ENCODE measurements at regions not wholly inside any gene's neighbourhood (a gene's known extent, or its start where the extent isn't known, plus 50 kb on each side); places are given as distances from the start of the nearest gene placed in this dataset.

DNA sequence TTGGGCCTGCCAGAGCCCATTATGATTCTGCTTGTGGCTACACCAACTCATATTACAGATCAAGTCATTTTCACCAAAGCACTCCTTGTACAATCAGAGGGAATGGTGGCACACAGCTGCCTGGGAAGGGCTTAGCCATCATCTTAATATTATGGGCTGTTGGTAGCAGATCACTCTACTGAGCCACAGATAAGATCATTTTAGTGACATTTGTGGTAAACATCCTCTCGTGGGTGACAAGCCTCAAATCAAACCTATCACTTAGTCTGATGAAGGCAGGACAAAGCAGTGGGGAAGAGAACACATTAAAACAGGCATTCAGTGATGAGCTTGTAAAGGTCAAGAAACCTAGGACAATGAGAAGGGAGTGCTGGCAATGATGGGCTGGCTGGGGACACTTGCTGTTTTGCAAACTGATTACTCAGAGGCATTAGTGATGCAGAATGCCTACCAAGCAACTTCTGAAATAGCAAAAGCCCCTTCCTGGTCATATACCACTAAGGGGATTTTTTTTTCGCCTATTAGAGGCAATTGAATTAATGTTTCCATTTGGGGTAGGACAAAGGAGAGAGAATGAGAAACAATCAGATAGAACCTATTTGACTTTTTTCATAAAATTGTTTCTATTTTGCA lies 137.5 kb upstream of the WDR11 start:
- Histone ChIP-seq H3K4me3 (no peak overlapping the region), H3K4me1 (no peaks in the 10 kb centered on the region), H3K9me3 (no peaks in the 10 kb centered on the region), H3K36me3 (no peaks in the 10 kb centered on the region), H3K27ac (no peak overlapping the region), H3K27me3 (peaks cover 0 to 5% of the 10 kb centered on the region in 2 donors)
- intact Hi-C loops (cut with DNase I), result no loop called here
- no peak for TF ChIP-seq CTCF (IDR thresholded peaks at IDR 0.05)
- TF ChIP-seq POLR2A (IDR thresholded peaks at IDR 0.05), result no peak
- no peak for ATAC-seq
- WGBS (ENCODE audit: insufficient coverage, low coverage, low lambda C conversion rate, missing lambda C conversion rate), result 14% methylated on average over 2 of the region's 2 CpGs
- no peak for DNase-seq

DNA sequence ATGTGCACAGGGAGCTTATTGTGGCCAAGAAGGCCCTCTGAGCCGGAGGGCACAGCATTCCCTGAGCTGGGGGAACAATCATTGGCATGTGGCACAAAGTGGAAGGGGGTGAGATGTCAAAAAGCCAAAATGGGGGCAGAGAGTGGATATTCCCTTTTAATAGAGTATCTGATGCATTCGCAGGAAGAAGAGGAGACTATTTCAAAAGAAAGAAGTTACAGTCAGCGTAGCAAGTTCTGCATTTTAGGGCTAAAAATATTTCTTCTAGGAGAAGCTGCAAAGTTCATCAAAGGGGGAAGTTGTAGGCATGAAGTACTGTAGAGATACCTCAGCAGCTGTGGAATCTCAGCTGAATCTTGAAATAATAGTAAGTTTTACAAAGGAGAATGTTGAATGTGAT lies 136.0 kb upstream of the WDR11 start:
- H3K27ac ChIP-seq, result no peak overlapping the region
- intact Hi-C loops (cut with DNase I), result no loop called here
- peak in 2 of 4 donors; percentile 25 to 29 for ATAC-seq
- WGBS (ENCODE audit: insufficient coverage, low coverage, low lambda C conversion rate, missing lambda C conversion rate), result 19% methylated on average over 3 of the region's 3 CpGs
- no peak for TF ChIP-seq CTCF (IDR thresholded peaks at IDR 0.05)
- no peak for TF ChIP-seq POLR2A (IDR thresholded peaks at IDR 0.05)
- H3K27me3 ChIP-seq, result peaks cover 0 to 5% of the 10 kb centered on the region in 2 donors
- H3K36me3 ChIP-seq, result no peaks in the 10 kb centered on the region
- H3K9me3 ChIP-seq, result no peaks in the 10 kb centered on the region
- DNase-seq, result no peak
- H3K4me3 ChIP-seq, result no peak overlapping the region
- no peaks in the 10 kb centered on the region for H3K4me1 ChIP-seq

GRCh38 chr10:120719333-120719732 lies 131.8 kb upstream of the WDR11 start:
- intact Hi-C loops (cut with DNase I), result no loop called here
- H3K4me3 ChIP-seq, result no peak overlapping the region
- TF ChIP-seq POLR2A (IDR thresholded peaks at IDR 0.05) (no peak), CTCF (IDR thresholded peaks at IDR 0.05) (no peak)
- no peak for DNase-seq
- no peaks in the 10 kb centered on the region for H3K27me3 ChIP-seq
- no peak for ATAC-seq
- H3K4me1 ChIP-seq, result no peaks in the 10 kb centered on the region
- H3K36me3 ChIP-seq, result no peaks in the 10 kb centered on the region
- H3K9me3 ChIP-seq, result no peaks in the 10 kb centered on the region
- no peak overlapping the region for H3K27ac ChIP-seq

- ATAC-seq (no peak), DNase-seq (no peak)
- Histone ChIP-seq H3K36me3 (no peaks in the 10 kb centered on the region), H3K9me3 (no peaks in the 10 kb centered on the region), H3K27me3 (no peaks in the 10 kb centered on the region), H3K27ac (no peak overlapping the region), H3K4me3 (no peak overlapping the region), H3K4me1 (no peaks in the 10 kb centered on the region)
- WGBS (ENCODE audit: insufficient coverage, low coverage, low lambda C conversion rate, missing lambda C conversion rate), result 30% methylated on average over 2 of the region's 2 CpGs
- intact Hi-C loops (cut with DNase I), result no loop called here
- no peak for TF ChIP-seq POLR2A (IDR thresholded peaks at IDR 0.05)
Measured at GRCh38 chr10:120727001-120727400, 124.2 kb upstream of the WDR11 start.

DNA sequence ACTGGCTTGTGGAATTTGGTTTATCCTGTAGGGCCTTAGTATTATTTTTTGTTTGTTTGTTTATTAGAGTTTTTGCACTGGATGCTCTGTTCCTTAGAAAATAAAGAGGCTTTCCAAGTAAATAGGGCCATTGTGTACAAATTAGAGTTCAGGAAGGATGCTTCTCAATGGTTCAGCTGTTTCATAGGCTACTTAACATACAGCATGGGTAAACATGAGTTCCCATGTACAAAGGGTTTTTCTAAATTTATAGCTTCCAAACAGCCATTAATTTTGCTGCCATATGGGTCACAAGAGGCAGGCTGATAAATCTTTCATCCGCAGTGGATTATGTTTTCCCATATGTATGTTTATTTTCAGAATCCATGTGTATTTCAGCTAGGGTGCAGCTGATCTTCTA lies 121.6 kb upstream of the WDR11 start:
- no peak for TF ChIP-seq POLR2A (IDR thresholded peaks at IDR 0.05)
- TF ChIP-seq CTCF (IDR thresholded peaks at IDR 0.05), result no peak
- Histone ChIP-seq H3K27me3 (no peaks in the 10 kb centered on the region), H3K9me3 (no peaks in the 10 kb centered on the region), H3K27ac (no peak overlapping the region), H3K36me3 (no peaks in the 10 kb centered on the region), H3K4me1 (no peaks in the 10 kb centered on the region), H3K4me3 (no peak overlapping the region)
- ATAC-seq, result no peak
- intact Hi-C loops (cut with DNase I), result no loop called here
- DNase-seq, result no peak
- 64% methylated on average over 1 of the region's 1 CpG for WGBS (ENCODE audit: insufficient coverage, low coverage, low lambda C conversion rate, missing lambda C conversion rate)

Data from right lobe of liver (tissue), 6 donors.